ENCODE measurements at regions not wholly inside any gene's neighbourhood (a gene's known extent, or its start where the extent isn't known, plus 50 kb on each side); places are given as distances from the start of the nearest gene placed in this dataset.

DNA sequence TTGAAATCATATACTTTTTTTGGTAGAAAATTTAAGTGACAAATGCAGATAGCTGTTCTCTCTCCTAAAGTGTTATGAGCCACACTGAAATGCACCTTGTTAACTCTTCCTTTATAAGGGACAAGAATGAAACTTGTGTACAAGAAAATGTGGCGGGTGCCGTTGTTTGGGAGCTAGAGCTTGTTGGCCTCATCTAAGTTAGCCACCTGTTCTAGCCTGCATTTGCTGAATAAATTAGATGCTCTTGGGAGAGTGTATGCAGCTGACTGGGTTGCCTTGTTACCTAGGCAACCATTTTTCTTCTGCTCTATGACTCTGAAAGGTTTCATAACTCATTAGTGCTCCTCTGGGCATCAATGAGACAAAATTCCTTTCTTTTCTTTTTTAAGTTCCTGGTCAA, 174.3 kb downstream of the TAF11L14 start:
- TF ChIP-seq, protein P1, sequence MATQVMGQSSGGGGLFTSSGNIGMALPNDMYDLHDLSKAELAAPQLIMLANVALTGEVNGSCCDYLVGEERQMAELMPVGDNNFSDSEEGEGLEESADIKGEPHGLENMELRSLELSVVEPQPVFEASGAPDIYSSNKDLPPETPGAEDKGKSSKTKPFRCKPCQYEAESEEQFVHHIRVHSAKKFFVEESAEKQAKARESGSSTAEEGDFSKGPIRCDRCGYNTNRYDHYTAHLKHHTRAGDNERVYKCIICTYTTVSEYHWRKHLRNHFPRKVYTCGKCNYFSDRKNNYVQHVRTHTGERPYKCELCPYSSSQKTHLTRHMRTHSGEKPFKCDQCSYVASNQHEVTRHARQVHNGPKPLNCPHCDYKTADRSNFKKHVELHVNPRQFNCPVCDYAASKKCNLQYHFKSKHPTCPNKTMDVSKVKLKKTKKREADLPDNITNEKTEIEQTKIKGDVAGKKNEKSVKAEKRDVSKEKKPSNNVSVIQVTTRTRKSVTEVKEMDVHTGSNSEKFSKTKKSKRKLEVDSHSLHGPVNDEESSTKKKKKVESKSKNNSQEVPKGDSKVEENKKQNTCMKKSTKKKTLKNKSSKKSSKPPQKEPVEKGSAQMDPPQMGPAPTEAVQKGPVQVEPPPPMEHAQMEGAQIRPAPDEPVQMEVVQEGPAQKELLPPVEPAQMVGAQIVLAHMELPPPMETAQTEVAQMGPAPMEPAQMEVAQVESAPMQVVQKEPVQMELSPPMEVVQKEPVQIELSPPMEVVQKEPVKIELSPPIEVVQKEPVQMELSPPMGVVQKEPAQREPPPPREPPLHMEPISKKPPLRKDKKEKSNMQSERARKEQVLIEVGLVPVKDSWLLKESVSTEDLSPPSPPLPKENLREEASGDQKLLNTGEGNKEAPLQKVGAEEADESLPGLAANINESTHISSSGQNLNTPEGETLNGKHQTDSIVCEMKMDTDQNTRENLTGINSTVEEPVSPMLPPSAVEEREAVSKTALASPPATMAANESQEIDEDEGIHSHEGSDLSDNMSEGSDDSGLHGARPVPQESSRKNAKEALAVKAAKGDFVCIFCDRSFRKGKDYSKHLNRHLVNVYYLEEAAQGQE (IDR thresholded peaks at IDR 0.05; ENCODE audit: insufficient replicate concordance, low read depth) = no peak
- TF ChIP-seq POLR2AphosphoS5 (IDR thresholded peaks at IDR 0.05; ENCODE audit: low read depth) (no peak), SPI1 (IDR thresholded peaks at IDR 0.05; ENCODE audit: borderline replicate concordance, low read depth) (no peak), GABPA (IDR thresholded peaks at IDR 0.05; ENCODE audit: low read depth) (no peak)
- TF ChIP-seq, protein P2, sequence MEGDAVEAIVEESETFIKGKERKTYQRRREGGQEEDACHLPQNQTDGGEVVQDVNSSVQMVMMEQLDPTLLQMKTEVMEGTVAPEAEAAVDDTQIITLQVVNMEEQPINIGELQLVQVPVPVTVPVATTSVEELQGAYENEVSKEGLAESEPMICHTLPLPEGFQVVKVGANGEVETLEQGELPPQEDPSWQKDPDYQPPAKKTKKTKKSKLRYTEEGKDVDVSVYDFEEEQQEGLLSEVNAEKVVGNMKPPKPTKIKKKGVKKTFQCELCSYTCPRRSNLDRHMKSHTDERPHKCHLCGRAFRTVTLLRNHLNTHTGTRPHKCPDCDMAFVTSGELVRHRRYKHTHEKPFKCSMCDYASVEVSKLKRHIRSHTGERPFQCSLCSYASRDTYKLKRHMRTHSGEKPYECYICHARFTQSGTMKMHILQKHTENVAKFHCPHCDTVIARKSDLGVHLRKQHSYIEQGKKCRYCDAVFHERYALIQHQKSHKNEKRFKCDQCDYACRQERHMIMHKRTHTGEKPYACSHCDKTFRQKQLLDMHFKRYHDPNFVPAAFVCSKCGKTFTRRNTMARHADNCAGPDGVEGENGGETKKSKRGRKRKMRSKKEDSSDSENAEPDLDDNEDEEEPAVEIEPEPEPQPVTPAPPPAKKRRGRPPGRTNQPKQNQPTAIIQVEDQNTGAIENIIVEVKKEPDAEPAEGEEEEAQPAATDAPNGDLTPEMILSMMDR (IDR thresholded peaks at IDR 0.05; ENCODE audit: insufficient read depth, low read length) = no peak
- DNase-seq (ENCODE audit: low read depth in 1 of 2, low spot score in 1 of 2) = no peak
- no peak overlapping the region for H3K4me3 ChIP-seq (replicated peaks; ENCODE audit: insufficient read depth, low read length)
- no peaks in the 10 kb centered on the region for H3K27me3 ChIP-seq (ENCODE audit: insufficient read depth, poor library complexity, severe bottlenecking)
- H3K27ac ChIP-seq (replicated peaks) = no peak overlapping the region

DNA sequence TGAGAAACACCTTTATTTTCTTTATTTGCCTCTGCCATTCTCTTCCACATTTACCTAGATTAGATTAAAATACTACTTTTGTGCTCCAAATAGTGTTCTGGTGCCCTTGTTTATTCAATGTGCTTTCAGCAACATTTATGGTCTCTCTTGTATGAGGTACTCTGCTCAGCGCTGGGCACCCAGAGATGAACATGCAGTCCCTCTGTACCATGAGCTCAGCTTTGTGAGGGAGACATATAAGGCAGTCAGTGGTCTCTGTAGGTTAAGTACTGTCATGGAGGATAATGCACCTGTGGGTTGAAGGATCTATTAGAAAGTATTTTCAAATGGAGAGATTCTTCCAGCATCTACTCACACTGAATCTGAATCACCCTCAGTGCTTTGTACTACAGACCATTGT, 176.5 kb downstream of the TAF11L14 start:
- Histone ChIP-seq H3K27me3 (ENCODE audit: insufficient read depth, poor library complexity, severe bottlenecking) (no peaks in the 10 kb centered on the region), H3K27ac (replicated peaks) (no peak overlapping the region), H3K4me3 (replicated peaks; ENCODE audit: insufficient read depth, low read length) (no peak overlapping the region)
- no peak for TF ChIP-seq GABPA (IDR thresholded peaks at IDR 0.05; ENCODE audit: low read depth)
- TF ChIP-seq SPI1 (IDR thresholded peaks at IDR 0.05; ENCODE audit: borderline replicate concordance, low read depth) = no peak
- TF ChIP-seq, protein P2 (IDR thresholded peaks at IDR 0.05; ENCODE audit: insufficient read depth, low read length) = no peak
- no peak for TF ChIP-seq POLR2AphosphoS5 (IDR thresholded peaks at IDR 0.05; ENCODE audit: low read depth)
- TF ChIP-seq, protein P1 (IDR thresholded peaks at IDR 0.05; ENCODE audit: insufficient replicate concordance, low read depth) = no peak
- DNase-seq (ENCODE audit: low read depth in 1 of 2, low spot score in 1 of 2) = no peak

DNA sequence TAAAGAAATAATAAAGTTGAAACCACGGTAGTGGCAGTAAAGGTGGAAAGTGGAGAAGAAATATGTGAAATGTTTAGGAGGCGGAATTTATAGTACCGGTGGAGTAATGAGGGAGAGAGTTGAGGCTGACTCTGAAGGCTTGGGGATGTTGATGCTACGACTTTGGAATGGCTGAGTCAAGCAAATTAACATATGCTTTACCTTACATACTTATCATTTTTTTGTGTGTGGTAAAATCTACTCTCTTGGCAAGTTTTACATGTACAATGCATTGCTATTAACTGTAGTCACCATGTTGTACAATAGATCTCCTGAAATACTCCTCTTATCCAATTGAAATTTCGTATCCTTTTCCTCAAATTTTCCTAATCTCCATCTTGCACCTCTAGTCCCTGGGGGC, 179.0 kb downstream of the TAF11L14 start:
- DNase-seq (ENCODE audit: low read depth in 1 of 2, low spot score in 1 of 2) = no peak
- TF ChIP-seq POLR2AphosphoS5 (IDR thresholded peaks at IDR 0.05; ENCODE audit: low read depth) = no peak
- TF ChIP-seq SPI1 (IDR thresholded peaks at IDR 0.05; ENCODE audit: borderline replicate concordance, low read depth) = no peak
- TF ChIP-seq, protein P2 (IDR thresholded peaks at IDR 0.05; ENCODE audit: insufficient read depth, low read length) = no peak
- TF ChIP-seq, protein P1 (IDR thresholded peaks at IDR 0.05; ENCODE audit: insufficient replicate concordance, low read depth) = no peak
- TF ChIP-seq GABPA (IDR thresholded peaks at IDR 0.05; ENCODE audit: low read depth) = no peak

More for the DNA sequence above, 179.0 kb downstream of the TAF11L14 start:
- H3K4me3 ChIP-seq (replicated peaks; ENCODE audit: insufficient read depth, low read length) = no peak overlapping the region
- H3K27me3 ChIP-seq (ENCODE audit: insufficient read depth, poor library complexity, severe bottlenecking) = no peaks in the 10 kb centered on the region
- H3K27ac ChIP-seq (replicated peaks) = no peak overlapping the region

Data from HL-60 (cell line).